ENCODE measurements at regions not wholly inside any gene's neighbourhood (a gene's known extent, or its start where the extent isn't known, plus 50 kb on each side); places are given as distances from the start of the nearest gene placed in this dataset.

DNA sequence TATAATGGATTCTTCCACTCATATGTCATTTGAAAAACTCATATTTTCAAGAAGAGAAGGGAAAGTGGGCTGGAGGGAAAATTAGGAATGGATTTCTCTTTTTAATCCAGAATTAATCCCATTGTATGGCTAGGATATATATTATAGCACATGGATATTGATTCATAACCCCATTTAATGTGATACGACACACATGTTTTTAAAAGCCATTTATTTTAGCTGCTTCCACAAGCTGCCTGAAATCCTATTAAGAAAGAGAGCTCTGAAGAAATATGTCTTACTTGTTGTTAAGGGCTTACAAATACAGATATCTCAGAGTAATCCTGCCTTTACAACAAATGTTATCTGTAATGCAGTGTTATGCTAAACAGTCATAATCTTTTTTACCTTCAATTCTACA is 598.6 kb downstream of the AMY1C start:
- no peak overlapping the region for H3K27ac ChIP-seq
- TF ChIP-seq ZFX (IDR thresholded peaks at IDR 0.05; ENCODE audit: borderline replicate concordance) (no peak), CTCF (IDR thresholded peaks at IDR 0.05) (no peak)

DNA sequence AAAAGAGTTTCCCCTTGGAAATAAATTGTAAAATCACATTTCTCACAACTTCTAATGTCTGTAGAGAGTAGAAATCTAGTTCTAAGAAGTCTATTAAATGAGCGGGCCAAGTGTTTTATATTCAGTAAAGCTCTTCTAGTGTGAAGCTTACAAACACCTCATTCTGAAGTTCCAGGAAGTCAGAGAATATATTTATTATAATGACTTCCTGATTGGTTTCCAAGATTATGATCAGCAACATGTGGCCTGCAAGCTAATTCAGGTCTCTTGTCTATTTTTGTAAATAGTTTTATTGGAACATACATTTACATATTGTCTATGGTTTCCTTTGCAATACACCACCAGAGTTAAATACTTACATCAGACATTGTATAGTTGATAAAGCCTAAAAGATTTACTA is 603.9 kb downstream of the AMY1C start:
- TF ChIP-seq CTCF (IDR thresholded peaks at IDR 0.05) (no peak), ZFX (IDR thresholded peaks at IDR 0.05; ENCODE audit: borderline replicate concordance) (no peak)
- H3K27ac ChIP-seq = no peak overlapping the region

- no peak overlapping the region for H3K27ac ChIP-seq
These were observed 608.4 kb downstream of the AMY1C start for GRCh38 chr1:104358086-104358485.

DNA sequence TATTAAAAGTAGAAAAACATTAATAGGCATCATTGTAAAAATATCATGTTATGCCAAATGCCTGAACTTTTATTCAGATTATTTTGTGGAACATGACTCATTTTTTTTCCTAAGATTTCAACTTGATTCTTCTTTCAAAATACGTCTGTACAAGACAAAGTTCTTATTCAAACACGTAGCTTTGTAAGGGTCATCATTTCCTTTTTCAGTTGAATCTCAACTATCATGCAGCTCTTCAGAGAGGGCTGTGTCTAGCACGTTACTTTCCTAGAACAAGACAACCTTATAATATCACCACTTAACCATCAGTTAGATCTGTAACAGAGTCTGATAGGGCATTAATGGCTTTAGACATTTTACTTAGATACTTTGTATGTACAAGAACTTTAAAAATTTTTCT is 608.9 kb downstream of the AMY1C start:
- H3K27ac ChIP-seq = no peak overlapping the region
- TF ChIP-seq ZFX (IDR thresholded peaks at IDR 0.05; ENCODE audit: borderline replicate concordance) = no peak
- TF ChIP-seq CTCF (IDR thresholded peaks at IDR 0.05) = no peak

More at GRCh38 chr1:104358086-104358485, 608.4 kb downstream of the AMY1C start:
- TF ChIP-seq CTCF (IDR thresholded peaks at IDR 0.05) (no peak), ZFX (IDR thresholded peaks at IDR 0.05; ENCODE audit: borderline replicate concordance) (no peak)

DNA sequence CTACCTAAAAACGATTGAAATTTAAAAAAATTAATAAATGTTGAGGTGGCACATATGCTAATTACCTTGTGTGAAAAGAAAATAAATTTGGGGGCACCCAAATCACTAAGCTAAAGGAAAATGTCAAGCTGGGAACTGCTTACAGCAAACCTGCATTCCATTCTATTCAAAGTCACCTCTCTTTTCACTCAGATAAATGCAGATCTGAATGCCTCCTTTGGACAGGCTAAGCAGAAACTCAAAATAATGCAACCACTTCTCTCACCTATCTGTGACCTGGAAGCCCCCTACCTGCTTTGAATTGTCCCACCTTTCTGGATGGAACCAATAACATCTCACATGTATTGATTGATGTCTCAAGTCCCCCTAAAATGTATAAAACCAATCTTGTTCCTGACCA is 628.7 kb downstream of the AMY1C start:
- TF ChIP-seq CTCF (IDR thresholded peaks at IDR 0.05) = no peak
- no peak for TF ChIP-seq ZFX (IDR thresholded peaks at IDR 0.05; ENCODE audit: borderline replicate concordance)

DNA sequence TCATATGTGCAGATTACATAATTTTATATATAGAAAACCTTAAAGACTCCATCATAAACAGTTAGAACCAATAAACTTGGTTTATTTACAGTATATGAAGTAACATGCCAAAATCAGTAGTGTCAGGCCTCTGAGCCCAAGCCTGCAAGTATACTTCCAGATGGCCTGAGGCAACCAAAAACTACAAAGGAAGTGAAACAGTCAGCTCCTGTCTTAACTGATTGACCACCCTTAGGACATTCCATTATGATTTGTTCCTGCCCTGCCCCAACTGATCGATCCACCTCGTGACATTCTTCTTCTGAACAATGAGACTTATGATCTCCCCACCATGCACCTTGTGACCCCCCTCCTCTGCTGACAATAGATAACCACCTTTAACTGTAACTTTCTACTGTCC is 630.3 kb downstream of the AMY1C start:
- no peak overlapping the region for H3K27ac ChIP-seq
- no peak for TF ChIP-seq CTCF (IDR thresholded peaks at IDR 0.05)
- TF ChIP-seq ZFX (IDR thresholded peaks at IDR 0.05; ENCODE audit: borderline replicate concordance) = no peak

More for the DNA sequence above, 628.7 kb downstream of the AMY1C start:
- no peak overlapping the region for H3K27ac ChIP-seq

DNA sequence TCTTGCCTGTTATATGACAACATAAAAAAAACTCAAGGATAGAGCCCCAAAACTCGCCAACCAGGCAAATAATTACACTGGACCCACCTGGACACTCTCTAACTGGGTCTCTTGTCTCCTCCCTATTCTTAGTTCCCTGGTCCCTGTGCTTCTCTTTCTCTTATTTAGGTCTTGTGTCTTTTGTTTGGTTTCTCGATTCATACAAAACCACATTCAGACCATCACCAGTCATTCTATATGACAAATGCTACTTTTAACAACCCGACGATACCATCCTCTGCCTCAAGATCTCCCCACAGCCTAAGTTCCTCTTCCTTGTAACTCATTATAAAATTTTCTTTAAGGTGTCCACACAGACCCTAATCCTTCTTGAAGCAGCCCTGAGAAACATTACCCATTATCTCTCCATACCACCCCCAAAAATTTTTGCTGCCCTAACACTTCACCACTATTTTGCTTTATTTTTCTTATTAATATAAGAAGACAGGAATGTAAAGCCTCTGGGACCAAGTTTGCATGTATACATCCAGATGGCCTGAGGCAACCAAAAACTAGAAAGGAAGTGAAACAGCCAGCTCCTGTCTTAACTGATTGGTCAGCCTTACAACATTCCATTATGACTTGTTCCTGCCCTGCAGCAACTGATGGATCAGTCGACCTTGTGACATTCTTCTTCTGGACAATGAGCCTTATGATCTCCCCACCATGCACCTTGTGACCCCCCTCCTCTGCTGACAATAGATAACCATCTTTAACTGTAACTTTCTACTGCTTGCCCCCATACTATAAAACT is 638.2 kb downstream of the AMY1C start:
- TF ChIP-seq ZFX (IDR thresholded peaks at IDR 0.05; ENCODE audit: borderline replicate concordance) (no peak), CTCF (IDR thresholded peaks at IDR 0.05) (no peak)
- no peak overlapping the region for H3K27ac ChIP-seq
